PC-3 (cell line): ENCODE measurements at regions not wholly inside any gene's neighbourhood (a gene's known extent, or its start where the extent isn't known, plus 50 kb on each side); places are given as distances from the start of the nearest gene placed in this dataset.

Experiments used
- CTCF ChIP-seq: fragments of 300-600 bp; sonication (generic); conservative IDR thresholded peaks from 2 replicates; pipeline ENCODE4 v1.5.1; 2017; ENCODE audit warnings: antibody characterized with exemption, low read depth, mild to moderate bottlenecking, low read length
- EZH2 ChIP-seq: fragments of 300-600 bp; sonication (generic); IDR thresholded peaks from one replicate; pipeline ENCODE4 v1.6.1; 2017; ENCODE audit warnings: antibody characterized with exemption, mild to moderate bottlenecking, low read length; ENCODE audit not compliant: unreplicated experiment
- EZH2phosphoT487 ChIP-seq: fragments of 300-600 bp; sonication (generic); IDR thresholded peaks from 2 replicates; pipeline ENCODE4 v1.6.1; 2018; ENCODE audit warnings: mild to moderate bottlenecking, antibody characterized with exemption, low read length, borderline replicate concordance

DNA sequence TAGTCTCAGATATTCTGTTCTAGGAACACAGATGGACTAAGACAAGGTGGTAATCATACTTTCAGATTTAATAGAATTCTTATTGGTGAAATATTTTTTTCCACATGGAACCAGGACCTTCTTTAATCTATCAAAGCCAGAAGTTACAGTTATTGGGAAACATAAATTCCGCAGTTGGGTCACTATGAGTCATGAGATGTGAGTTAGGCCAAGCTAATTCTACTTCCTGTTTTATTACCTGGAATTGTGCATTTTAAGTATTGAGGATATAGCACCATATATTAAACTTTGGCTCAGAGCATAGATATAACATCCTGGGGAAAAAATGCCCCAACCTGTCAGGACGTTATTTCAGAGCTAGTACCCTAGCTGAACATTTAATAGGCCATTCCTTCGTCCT lies 96.4 kb upstream of the P3H2 start:
- TF ChIP-seq CTCF (no peak), EZH2 (no peak), EZH2phosphoT487 (no peak)
